HUDEP-2 (cell line): ENCODE measurements at regions not wholly inside any gene's neighbourhood (a gene's known extent, or its start where the extent isn't known, plus 50 kb on each side); places are given as distances from the start of the nearest gene placed in this dataset.

Experiments
- DNase-seq, 76 experiments: peaks; one replicate each; lab custom pipeline; 2025; ENCODE audit not compliant: unreplicated experiment in 76 of 76; lab: John Stamatoyannopoulos, UW

GRCh38 chr1:87799451-87799850, 470.8 kb downstream of the LMO4 start:
- no peak for DNase-seq

- no peak for DNase-seq
Observed at GRCh38 chr1:87800006-87800405, 471.3 kb downstream of the LMO4 start.

GRCh38 chr1:87803375-87803774, 474.7 kb downstream of the LMO4 start:
- no peak for DNase-seq

- DNase-seq, result no peak
Observed at GRCh38 chr1:87804128-87804527, 475.4 kb downstream of the LMO4 start.

- no peak for DNase-seq
Observed at GRCh38 chr1:87805666-87806378, 477.1 kb downstream of the LMO4 start.

- DNase-seq, result no peak
Observed at GRCh38 chr1:87806379-87807094, 477.9 kb downstream of the LMO4 start.

- no peak for DNase-seq
Observed at GRCh38 chr1:87810166-87810565, 481.5 kb downstream of the LMO4 start.

GRCh38 chr1:87812871-87813577, 484.3 kb downstream of the LMO4 start:
- DNase-seq, result no peak

- DNase-seq, result no peak
Observed at GRCh38 chr1:87814573-87814972, 485.9 kb downstream of the LMO4 start.

- no peak for DNase-seq
Observed at GRCh38 chr1:87816646-87817045, 488.0 kb downstream of the LMO4 start.

- DNase-seq, result no peak
Observed at GRCh38 chr1:87820668-87821334, 492.1 kb downstream of the LMO4 start.

GRCh38 chr1:87821335-87821697, 492.6 kb downstream of the LMO4 start:
- DNase-seq, result no peak

- peak in 10 of 76 experiments; percentile 1 to 42 (median 8) for DNase-seq
Observed at GRCh38 chr1:87826681-87827251, 498.1 kb downstream of the LMO4 start.

GRCh38 chr1:87829360-87829759, 500.7 kb downstream of the LMO4 start:
- DNase-seq, result no peak

- DNase-seq, result no peak
Observed at GRCh38 chr1:87830432-87830978, 501.8 kb downstream of the LMO4 start.

- no peak for DNase-seq
Observed at GRCh38 chr1:87833166-87833565, 504.5 kb downstream of the LMO4 start.

GRCh38 chr1:87834151-87834550, 505.5 kb downstream of the LMO4 start:
- DNase-seq, result no peak

- DNase-seq, result no peak
Observed at GRCh38 chr1:87834941-87835340, 506.3 kb downstream of the LMO4 start.

GRCh38 chr1:87840767-87841166, 512.1 kb downstream of the LMO4 start:
- no peak for DNase-seq

GRCh38 chr1:87841332-87841731, 512.7 kb downstream of the LMO4 start:
- DNase-seq, result no peak

GRCh38 chr1:87842156-87842555, 513.5 kb downstream of the LMO4 start:
- DNase-seq, result no peak
